ENCODE measurements at regions not wholly inside any gene's neighbourhood (a gene's known extent, or its start where the extent isn't known, plus 50 kb on each side); places are given as distances from the start of the nearest gene placed in this dataset.

DNA sequence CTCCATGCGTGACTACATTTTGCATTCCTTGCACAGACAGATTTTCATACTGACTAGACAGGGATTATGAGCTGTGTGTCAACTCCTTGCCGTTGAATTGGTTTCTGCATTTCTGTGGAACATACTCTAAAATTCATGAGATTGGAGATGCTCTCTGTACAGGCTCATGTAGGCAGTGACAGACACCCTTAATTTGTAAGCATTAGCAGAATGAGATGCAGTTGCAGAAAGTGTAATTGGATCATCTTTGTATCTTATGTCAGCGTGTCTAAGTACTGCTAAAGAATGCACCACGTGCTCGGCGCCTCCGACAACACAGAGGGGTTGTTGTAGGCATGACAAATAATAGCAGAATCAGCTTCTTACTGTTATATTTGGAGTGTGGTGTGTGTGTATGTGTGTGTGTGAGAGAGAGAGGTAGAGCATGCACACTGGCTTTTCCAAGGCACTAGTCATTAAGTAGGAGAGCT lies 212.4 kb downstream of the CMPK2 start:
- no peaks in the 10 kb centered on the region for H3K9me3 Mint-ChIP-seq
- no peak overlapping the region for H3K27ac Mint-ChIP-seq
- H3K4me1 Mint-ChIP-seq: no peaks in the 10 kb centered on the region
- ATAC-seq (ENCODE audit: low read depth) (no peak), DNase-seq (no peak)
- CTCF ChIA-PET: no interaction called here
- intact Hi-C loops (cut with micrococcal nuclease): no loop called here
- POLR2A ChIA-PET: no interaction called here
- TF ChIP-seq, protein P1, sequence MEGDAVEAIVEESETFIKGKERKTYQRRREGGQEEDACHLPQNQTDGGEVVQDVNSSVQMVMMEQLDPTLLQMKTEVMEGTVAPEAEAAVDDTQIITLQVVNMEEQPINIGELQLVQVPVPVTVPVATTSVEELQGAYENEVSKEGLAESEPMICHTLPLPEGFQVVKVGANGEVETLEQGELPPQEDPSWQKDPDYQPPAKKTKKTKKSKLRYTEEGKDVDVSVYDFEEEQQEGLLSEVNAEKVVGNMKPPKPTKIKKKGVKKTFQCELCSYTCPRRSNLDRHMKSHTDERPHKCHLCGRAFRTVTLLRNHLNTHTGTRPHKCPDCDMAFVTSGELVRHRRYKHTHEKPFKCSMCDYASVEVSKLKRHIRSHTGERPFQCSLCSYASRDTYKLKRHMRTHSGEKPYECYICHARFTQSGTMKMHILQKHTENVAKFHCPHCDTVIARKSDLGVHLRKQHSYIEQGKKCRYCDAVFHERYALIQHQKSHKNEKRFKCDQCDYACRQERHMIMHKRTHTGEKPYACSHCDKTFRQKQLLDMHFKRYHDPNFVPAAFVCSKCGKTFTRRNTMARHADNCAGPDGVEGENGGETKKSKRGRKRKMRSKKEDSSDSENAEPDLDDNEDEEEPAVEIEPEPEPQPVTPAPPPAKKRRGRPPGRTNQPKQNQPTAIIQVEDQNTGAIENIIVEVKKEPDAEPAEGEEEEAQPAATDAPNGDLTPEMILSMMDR (IDR thresholded peaks at IDR 0.05): no peak
- no peaks in the 10 kb centered on the region for H3K36me3 Mint-ChIP-seq (ENCODE audit: low read depth)
- no peaks in the 10 kb centered on the region for H3K27me3 Mint-ChIP-seq
- no peak overlapping the region for H3K4me3 Mint-ChIP-seq

DNA sequence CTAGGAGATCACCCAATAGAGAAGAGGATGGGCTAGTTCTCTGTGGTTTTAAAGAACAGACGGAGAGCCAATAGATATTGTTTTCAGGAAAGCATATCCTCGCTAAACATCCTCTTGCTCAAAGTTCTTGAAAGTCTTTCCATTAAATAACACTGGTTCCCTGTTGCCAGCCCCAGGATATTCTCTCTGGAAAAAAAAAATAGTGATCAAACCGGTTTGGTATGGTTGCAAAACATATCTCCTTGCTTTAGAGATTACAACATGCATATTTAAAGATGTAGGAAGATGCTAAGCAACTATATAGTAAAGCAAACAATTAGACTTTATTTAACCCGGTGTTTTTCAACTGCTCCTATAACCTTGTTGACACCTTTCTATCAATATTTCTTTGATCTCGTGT lies 211.4 kb downstream of the CMPK2 start:
- Mint-ChIP-seq H3K27ac (no peak overlapping the region), H3K4me1 (no peaks in the 10 kb centered on the region), H3K4me3 (no peak overlapping the region), H3K36me3 (ENCODE audit: low read depth) (no peaks in the 10 kb centered on the region), H3K27me3 (no peaks in the 10 kb centered on the region), H3K9me3 (no peaks in the 10 kb centered on the region)
- TF ChIP-seq, protein P1 (IDR thresholded peaks at IDR 0.05): no peak
- intact Hi-C loops (cut with micrococcal nuclease): no loop called here
- ChIA-PET CTCF (no interaction called here), POLR2A (no interaction called here)
- ATAC-seq (ENCODE audit: low read depth) (no peak), DNase-seq (no peak)

DNA sequence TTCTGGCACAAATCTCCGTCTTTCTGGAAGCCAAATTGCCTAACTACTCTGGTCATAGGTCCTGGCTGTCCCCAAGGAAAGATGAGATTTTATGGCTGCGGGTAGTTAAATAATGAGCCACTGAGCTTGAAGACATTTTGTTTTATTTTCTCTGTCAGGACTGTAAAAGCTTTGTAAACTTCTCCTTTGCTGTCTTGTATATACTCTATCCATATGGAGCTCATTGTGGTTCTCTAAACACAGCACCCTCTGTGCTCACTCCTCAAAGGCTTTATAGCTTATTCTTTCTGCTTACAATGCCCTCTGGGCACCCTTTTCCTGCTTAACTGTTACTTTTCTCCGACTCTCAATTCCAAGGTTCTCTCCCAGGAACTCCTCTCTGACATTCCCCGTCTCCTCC lies 209.1 kb downstream of the CMPK2 start:
- intact Hi-C loops (cut with micrococcal nuclease): no loop called here
- no peaks in the 10 kb centered on the region for H3K36me3 Mint-ChIP-seq (ENCODE audit: low read depth)
- H3K27me3 Mint-ChIP-seq: no peaks in the 10 kb centered on the region
- TF ChIP-seq, protein P1 (IDR thresholded peaks at IDR 0.05): no peak
- H3K9me3 Mint-ChIP-seq: no peaks in the 10 kb centered on the region
- CTCF ChIA-PET: no interaction called here
- POLR2A ChIA-PET: no interaction called here
- H3K4me1 Mint-ChIP-seq: no peaks in the 10 kb centered on the region
- no peak overlapping the region for H3K27ac Mint-ChIP-seq
- ATAC-seq (ENCODE audit: low read depth) (no peak), DNase-seq (no peak)
- H3K4me3 Mint-ChIP-seq: no peak overlapping the region

DNA sequence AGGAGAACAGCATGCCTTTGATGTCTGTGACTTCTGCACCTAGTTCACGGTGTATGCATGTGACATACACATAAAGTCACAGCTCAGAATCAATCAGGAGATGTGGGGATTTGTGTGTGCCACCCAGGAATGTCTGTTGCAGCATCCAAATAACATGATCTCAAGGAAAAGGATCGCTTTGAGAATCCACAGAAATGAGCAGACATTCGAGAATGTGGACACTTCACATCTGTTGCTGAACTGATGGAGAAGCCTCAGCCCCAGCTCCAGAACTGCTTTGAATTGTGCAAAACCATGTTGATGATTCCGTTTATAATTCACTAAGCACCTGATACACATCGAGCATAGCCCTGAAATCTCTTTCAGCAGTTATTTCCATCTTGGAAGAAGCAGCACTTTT lies 208.6 kb downstream of the CMPK2 start:
- ChIA-PET POLR2A (no interaction called here), CTCF (no interaction called here)
- Mint-ChIP-seq H3K9me3 (no peaks in the 10 kb centered on the region), H3K4me3 (no peak overlapping the region), H3K4me1 (no peaks in the 10 kb centered on the region), H3K27ac (no peak overlapping the region), H3K36me3 (ENCODE audit: low read depth) (no peaks in the 10 kb centered on the region), H3K27me3 (no peaks in the 10 kb centered on the region)
- intact Hi-C loops (cut with micrococcal nuclease): no loop called here
- ATAC-seq (ENCODE audit: low read depth): no peak
- TF ChIP-seq, protein P1 (IDR thresholded peaks at IDR 0.05): no peak
- no peak for DNase-seq

DNA sequence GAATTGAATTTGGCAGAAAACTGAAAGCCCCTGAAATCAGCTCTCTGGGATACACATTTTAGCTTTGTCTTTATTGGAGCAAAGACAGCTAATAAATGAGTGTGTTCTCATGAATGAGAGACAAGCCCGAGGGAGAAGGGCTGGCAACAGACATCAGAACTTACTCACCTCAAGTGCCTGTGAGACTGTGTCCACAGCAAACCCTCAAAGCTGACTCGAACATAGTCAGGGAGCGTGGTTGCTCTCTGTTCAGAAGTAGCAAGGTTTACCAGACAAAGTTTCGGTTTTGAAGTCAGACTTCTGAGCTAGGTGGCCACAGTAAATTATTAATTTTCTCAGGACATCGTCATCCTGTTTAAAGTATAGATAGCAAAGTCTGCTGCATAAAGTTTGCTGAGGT lies 207.9 kb downstream of the CMPK2 start:
- no peak overlapping the region for H3K27ac Mint-ChIP-seq
- no peaks in the 10 kb centered on the region for H3K36me3 Mint-ChIP-seq (ENCODE audit: low read depth)
- CTCF ChIA-PET: no interaction called here
- no peak overlapping the region for H3K4me3 Mint-ChIP-seq
- no peaks in the 10 kb centered on the region for H3K4me1 Mint-ChIP-seq
- POLR2A ChIA-PET: no interaction called here
- ATAC-seq (ENCODE audit: low read depth) (no peak), DNase-seq (no peak)
- no peaks in the 10 kb centered on the region for H3K9me3 Mint-ChIP-seq
- intact Hi-C loops (cut with micrococcal nuclease): no loop called here
- TF ChIP-seq, protein P1 (IDR thresholded peaks at IDR 0.05): no peak
- H3K27me3 Mint-ChIP-seq: no peaks in the 10 kb centered on the region

Data from activated B cell treated with CpG ODN at 0.5 μM for 24 hours (primary cell).